ENCODE measurements at regions not wholly inside any gene's neighbourhood (a gene's known extent, or its start where the extent isn't known, plus 50 kb on each side); places are given as distances from the start of the nearest gene placed in this dataset.

- H3K9me3 ChIP-seq (ENCODE audit: control insufficient read depth, insufficient read depth, low read length) = no peaks in the 10 kb centered on the region
- TF ChIP-seq SMC3 (IDR thresholded peaks at IDR 0.05; ENCODE audit: low read depth, low read length) (no peak), CHD1 (IDR thresholded peaks at IDR 0.05; ENCODE audit: low read depth, low read length) (no peak), CTCF (conservative IDR thresholded peaks at IDR 0.05; ENCODE audit: low read depth, low read length) (no peak), MXI1 (IDR thresholded peaks at IDR 0.05; ENCODE audit: borderline replicate concordance, low read depth, low read length) (no peak), RAD21 (IDR thresholded peaks at IDR 0.05; ENCODE audit: low read length) (no peak), USF2 (IDR thresholded peaks at IDR 0.05; ENCODE audit: low read depth, low read length) (no peak), FOS (IDR thresholded peaks at IDR 0.05; ENCODE audit: low read depth, low read length) (no peak), MAZ (IDR thresholded peaks at IDR 0.05; ENCODE audit: borderline replicate concordance, low read depth, low read length) (no peak), NFE2L2 (IDR thresholded peaks at IDR 0.05; ENCODE audit: low read depth, low read length) (no peak), MAFK (IDR thresholded peaks at IDR 0.05; ENCODE audit: low read depth, low read length) (no peak)
- TF ChIP-seq, protein P1, sequence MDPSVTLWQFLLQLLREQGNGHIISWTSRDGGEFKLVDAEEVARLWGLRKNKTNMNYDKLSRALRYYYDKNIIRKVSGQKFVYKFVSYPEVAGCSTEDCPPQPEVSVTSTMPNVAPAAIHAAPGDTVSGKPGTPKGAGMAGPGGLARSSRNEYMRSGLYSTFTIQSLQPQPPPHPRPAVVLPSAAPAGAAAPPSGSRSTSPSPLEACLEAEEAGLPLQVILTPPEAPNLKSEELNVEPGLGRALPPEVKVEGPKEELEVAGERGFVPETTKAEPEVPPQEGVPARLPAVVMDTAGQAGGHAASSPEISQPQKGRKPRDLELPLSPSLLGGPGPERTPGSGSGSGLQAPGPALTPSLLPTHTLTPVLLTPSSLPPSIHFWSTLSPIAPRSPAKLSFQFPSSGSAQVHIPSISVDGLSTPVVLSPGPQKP (IDR thresholded peaks at IDR 0.05; ENCODE audit: borderline replicate concordance, low read depth, low read length) = no peak
- H3K27me3 ChIP-seq (ENCODE audit: control insufficient read depth, insufficient read depth, low read length) = peaks cover 11% of the 10 kb centered on the region
- H3K27ac ChIP-seq (ENCODE audit: insufficient read depth, low read length) = no peak overlapping the region
- H2BK15ac ChIP-seq (ENCODE audit: low read depth, low read length) = no peak overlapping the region
- CTCF ChIA-PET = no interaction called here
- no peak overlapping the region for H4K91ac ChIP-seq (ENCODE audit: insufficient read depth, low read depth, low read length)
- DNase-seq = no peak
- in situ Hi-C loops (cut with MboI; ENCODE audit: low sequenced_read_pairs) = no loop called here
- H3K56ac ChIP-seq (ENCODE audit: extremely low read depth, insufficient read depth, low read length) = no peak overlapping the region
- H2AFZ ChIP-seq (replicated peaks; ENCODE audit: low read length, poor library complexity) = no peak overlapping the region
- no peak overlapping the region for H4K5ac ChIP-seq (ENCODE audit: low read depth, low read length)
- intact Hi-C loops (cut with micrococcal nuclease) = no loop called here
- WGBS, 2 experiments (ENCODE audit: extremely low coverage in 2 of 2, insufficient read length in 1 of 2) = no CpG with 5 or more reads among the region's 4 CpGs
- no peak overlapping the region for H4K8ac ChIP-seq (ENCODE audit: low read depth in 2 of 2, low read length in 2 of 2)
- no peak overlapping the region for H3K14ac ChIP-seq (replicated peaks; ENCODE audit: low read depth, low read length)
- no peak overlapping the region for H3K4me3 ChIP-seq (ENCODE audit: insufficient read depth, low read depth, low read length)
- no peak for ATAC-seq (ENCODE audit: low read depth)
- H3K79me1 ChIP-seq (ENCODE audit: low read depth in 1 of 2, low read length in 2 of 2) = no peaks in the 10 kb centered on the region
- H2BK20ac ChIP-seq (ENCODE audit: low read depth, low read length) = no peak overlapping the region
- H3K23ac ChIP-seq (ENCODE audit: low read depth, low read length) = no peak overlapping the region
- no peak overlapping the region for H2BK120ac ChIP-seq (ENCODE audit: low read depth, low read length)
- H3K9me1 ChIP-seq (ENCODE audit: insufficient read depth, low read length) = peaks cover 4% of the 10 kb centered on the region; the same call in 1 of the 2 replicates
- no peak overlapping the region for H3K9ac ChIP-seq (ENCODE audit: low read depth, low read length)
- H3K18ac ChIP-seq (ENCODE audit: low read depth, low read length) = no peak overlapping the region
- no peak overlapping the region for H3K4me2 ChIP-seq (ENCODE audit: low read depth, low read length)
- POLR2A ChIA-PET (ENCODE audit: unreplicated experiment) = no interaction called here
- H3K4ac ChIP-seq (ENCODE audit: low read depth, low read length) = no peak overlapping the region
- H2BK5ac ChIP-seq (ENCODE audit: low read depth, low read length, poor library complexity, severe bottlenecking) = no peak overlapping the region
- H3K4me1 ChIP-seq (ENCODE audit: control insufficient read depth, insufficient read depth, low read length) = peaks cover 5% of the 10 kb centered on the region; the same call in 1 of the 2 replicates
- no TSS peak for BruUV-seq (replicated peaks)
- no peak overlapping the region for H2AK9ac ChIP-seq (replicated peaks; ENCODE audit: low read depth, low read length, poor library complexity)
- dilution Hi-C loops (cut with HindIII; ENCODE audit: low sequenced_read_pairs, unreplicated experiment) = no loop called here
- H4K20me1 ChIP-seq (ENCODE audit: insufficient read depth, low read length) = no peaks in the 10 kb centered on the region; the same call in 1 of the 2 replicates
- no peaks in the 10 kb centered on the region for H3K36me3 ChIP-seq (ENCODE audit: control insufficient read depth, insufficient read depth, low read length)
- H2AK5ac ChIP-seq (ENCODE audit: low read depth, low read length) = no peak overlapping the region
Observed at GRCh38 chr1:24263211-24263610, 55.9 kb upstream of the GRHL3 start.
